Colonic mucosa (tissue), 4 donors: ENCODE measurements at regions not wholly inside any gene's neighbourhood (a gene's known extent, or its start where the extent isn't known, plus 50 kb on each side); places are given as distances from the start of the nearest gene placed in this dataset.

Source experiments
- DNase-seq: peaks from one replicate; pipeline ENCODE4 v3.0.0-alpha.2; 2020
- H3K27ac ChIP-seq: fragments of 200-600 bp; one replicate; pipeline ENCODE4 v1.8.0; 2021
- H3K27me3 ChIP-seq: fragments of 200-600 bp; one replicate; pipeline ENCODE4 v1.8.0; 2021
- H3K36me3 ChIP-seq: fragments of 200-600 bp; one replicate; pipeline ENCODE4 v1.8.0; 2021
- H3K4me1 ChIP-seq: fragments of 200-600 bp; one replicate; pipeline ENCODE4 v1.8.0; 2021; ENCODE audit warnings: mild to moderate bottlenecking
- H3K4me3 ChIP-seq: fragments of 200-600 bp; one replicate; pipeline ENCODE4 v1.8.0; 2021
- H3K9ac ChIP-seq, 2 donors: one replicate each; pipeline ENCODE4 v1.7.0; 2013; ENCODE audit warnings: control low read depth in 2 of 2, low read depth in 2 of 2, low read length in 2 of 2
- H3K9me3 ChIP-seq: fragments of 200-600 bp; one replicate; pipeline ENCODE4 v1.8.0; 2021
- intact Hi-C: fragments of 100-400 bp; cut with DNase I; formaldehyde crosslinking; loops from one replicate; pipeline ENCODE4 v1.14.1; 2022
- TF ChIP-seq, protein P1 (sequence below): fragments of 200-600 bp; IDR thresholded peaks from one replicate; pipeline ENCODE4 v1.8.0; 2022; ENCODE audit warnings: antibody characterized with exemption, mild to moderate bottlenecking
- donor health status: healthy.
- donor health status: DM: no; HTN: no; CAD: no.
- donor health status: DM: no; HTN: no; CAD: no.

DNA sequence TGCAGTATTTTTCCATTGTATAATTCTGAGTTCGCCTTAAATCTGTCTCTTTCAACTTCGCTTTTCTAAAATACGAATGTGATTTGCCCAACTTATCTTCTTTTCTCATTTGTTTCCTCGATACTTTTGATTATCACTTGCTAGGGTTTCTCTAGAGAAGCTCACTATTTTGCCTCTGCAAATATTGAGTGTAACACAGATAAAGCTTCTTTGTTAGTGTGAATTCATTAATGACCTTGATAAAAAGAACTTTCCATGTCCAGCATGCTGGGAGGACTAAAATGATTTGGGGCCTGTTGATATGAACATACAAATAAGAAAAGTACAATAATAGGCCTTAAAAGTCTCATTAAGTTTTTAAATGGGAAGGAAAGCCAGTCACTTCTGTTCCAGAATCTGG lies 303.3 kb downstream of the MAP2K6 start:
- H3K9ac ChIP-seq = no peak overlapping the region
- H3K4me3 ChIP-seq = no peak overlapping the region
- no peaks in the 10 kb centered on the region for H3K36me3 ChIP-seq
- H3K4me1 ChIP-seq = no peaks in the 10 kb centered on the region
- no peaks in the 10 kb centered on the region for H3K9me3 ChIP-seq
- H3K27ac ChIP-seq = no peak overlapping the region
- intact Hi-C loops = no loop called here
- DNase-seq = no peak
- TF ChIP-seq, protein P1, sequence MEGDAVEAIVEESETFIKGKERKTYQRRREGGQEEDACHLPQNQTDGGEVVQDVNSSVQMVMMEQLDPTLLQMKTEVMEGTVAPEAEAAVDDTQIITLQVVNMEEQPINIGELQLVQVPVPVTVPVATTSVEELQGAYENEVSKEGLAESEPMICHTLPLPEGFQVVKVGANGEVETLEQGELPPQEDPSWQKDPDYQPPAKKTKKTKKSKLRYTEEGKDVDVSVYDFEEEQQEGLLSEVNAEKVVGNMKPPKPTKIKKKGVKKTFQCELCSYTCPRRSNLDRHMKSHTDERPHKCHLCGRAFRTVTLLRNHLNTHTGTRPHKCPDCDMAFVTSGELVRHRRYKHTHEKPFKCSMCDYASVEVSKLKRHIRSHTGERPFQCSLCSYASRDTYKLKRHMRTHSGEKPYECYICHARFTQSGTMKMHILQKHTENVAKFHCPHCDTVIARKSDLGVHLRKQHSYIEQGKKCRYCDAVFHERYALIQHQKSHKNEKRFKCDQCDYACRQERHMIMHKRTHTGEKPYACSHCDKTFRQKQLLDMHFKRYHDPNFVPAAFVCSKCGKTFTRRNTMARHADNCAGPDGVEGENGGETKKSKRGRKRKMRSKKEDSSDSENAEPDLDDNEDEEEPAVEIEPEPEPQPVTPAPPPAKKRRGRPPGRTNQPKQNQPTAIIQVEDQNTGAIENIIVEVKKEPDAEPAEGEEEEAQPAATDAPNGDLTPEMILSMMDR = no peak
- no peaks in the 10 kb centered on the region for H3K27me3 ChIP-seq

DNA sequence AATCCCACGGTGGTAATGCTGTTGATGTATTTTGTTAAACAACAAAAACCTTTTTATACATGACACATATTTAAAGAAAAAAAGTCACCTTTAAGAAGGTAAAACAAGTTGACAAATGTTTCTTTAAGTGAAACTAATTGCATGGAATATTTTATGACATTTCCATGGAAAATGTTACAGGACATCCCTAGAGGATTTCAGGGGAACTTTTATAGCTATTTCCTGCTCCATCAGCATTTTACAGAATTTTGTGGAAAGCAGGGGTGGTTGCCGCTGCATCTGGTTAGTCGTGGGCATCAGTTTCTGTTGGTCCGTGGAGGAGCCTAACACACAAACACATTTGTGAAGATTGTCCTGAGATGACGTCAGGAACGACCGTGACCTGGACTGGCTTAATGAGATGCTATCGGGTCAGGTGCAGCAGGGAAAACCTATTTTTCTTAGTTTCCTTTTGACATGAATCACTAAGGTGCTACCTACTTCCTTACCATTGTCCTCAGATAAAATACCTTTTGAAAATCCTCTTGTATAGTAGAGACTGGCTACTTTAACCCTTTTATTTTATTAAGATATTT lies 305.1 kb downstream of the MAP2K6 start:
- no peaks in the 10 kb centered on the region for H3K4me1 ChIP-seq
- no peak overlapping the region for H3K4me3 ChIP-seq
- H3K9ac ChIP-seq = no peak overlapping the region
- no peak for DNase-seq
- intact Hi-C loops = no loop called here
- TF ChIP-seq, protein P1 = no peak
- H3K27ac ChIP-seq = no peak overlapping the region
- H3K27me3 ChIP-seq = no peaks in the 10 kb centered on the region
- no peaks in the 10 kb centered on the region for H3K9me3 ChIP-seq
- no peaks in the 10 kb centered on the region for H3K36me3 ChIP-seq

DNA sequence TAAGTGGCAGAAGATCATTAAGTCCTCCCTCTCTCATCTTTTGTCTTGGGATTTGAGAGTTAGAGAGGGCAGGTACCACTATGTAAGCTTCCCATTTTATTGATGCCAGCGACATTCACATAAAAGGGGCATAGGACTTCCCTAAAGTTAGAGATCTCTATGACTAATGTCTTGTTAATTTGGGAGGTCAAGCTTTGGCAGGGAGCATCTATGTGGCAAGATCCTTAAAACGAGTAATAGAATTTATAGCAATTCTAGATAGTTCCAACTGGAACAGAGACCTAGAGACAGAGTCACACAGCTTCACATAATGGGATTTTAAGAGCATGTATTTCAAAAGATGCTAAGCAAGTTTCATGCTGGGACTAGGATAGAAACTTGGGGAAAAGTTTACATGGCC lies 308.0 kb downstream of the MAP2K6 start:
- no peaks in the 10 kb centered on the region for H3K9me3 ChIP-seq
- no peaks in the 10 kb centered on the region for H3K4me1 ChIP-seq
- intact Hi-C loops = no loop called here
- TF ChIP-seq, protein P1 = no peak
- H3K27me3 ChIP-seq = no peaks in the 10 kb centered on the region
- no peaks in the 10 kb centered on the region for H3K36me3 ChIP-seq
- no peak overlapping the region for H3K27ac ChIP-seq
- H3K9ac ChIP-seq = no peak overlapping the region
- no peak overlapping the region for H3K4me3 ChIP-seq
- no peak for DNase-seq

DNA sequence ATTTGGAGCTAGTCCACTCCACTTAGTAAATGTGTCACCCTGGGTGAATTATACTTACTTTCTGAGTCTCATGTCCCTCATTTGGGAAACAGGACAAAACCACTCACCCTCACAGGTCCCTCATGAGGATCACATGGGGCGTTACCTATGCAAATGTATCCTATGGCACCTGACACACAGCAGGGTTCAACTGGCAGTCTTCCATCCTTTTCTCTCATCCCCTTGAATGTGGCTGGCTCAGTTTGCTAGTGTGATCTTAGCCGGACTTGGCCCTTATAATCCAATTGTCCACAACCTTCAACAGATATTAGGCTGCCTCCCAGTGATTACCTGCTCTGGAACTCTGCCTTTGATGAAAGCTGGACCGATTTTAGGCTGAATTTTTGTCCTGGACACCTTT lies 308.8 kb downstream of the MAP2K6 start:
- no peak overlapping the region for H3K27ac ChIP-seq
- no peak overlapping the region for H3K9ac ChIP-seq
- TF ChIP-seq, protein P1 = no peak
- DNase-seq = no peak
- intact Hi-C loops = no loop called here
- H3K4me3 ChIP-seq = no peak overlapping the region
- no peaks in the 10 kb centered on the region for H3K4me1 ChIP-seq
- no peaks in the 10 kb centered on the region for H3K36me3 ChIP-seq
- no peaks in the 10 kb centered on the region for H3K9me3 ChIP-seq
- H3K27me3 ChIP-seq = no peaks in the 10 kb centered on the region

DNA sequence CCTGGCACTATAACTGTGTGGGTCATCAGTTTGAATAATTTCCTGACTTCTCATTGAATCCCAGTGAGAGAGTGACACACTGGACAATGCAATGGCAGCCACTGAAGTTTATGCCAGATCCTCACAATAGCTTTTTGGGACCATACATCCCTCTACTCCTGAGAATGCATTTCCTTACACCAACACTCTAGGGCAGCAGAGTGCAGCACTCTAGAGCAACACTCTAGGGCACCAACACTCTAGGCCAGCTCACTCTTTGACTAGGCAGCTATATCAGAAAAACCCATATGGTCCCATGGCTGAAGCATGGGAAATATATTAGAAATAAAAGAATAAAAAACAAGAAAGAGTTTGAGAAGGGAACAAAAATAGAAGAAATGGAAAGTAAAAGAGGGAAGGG lies 309.2 kb downstream of the MAP2K6 start:
- no peak overlapping the region for H3K27ac ChIP-seq
- no peaks in the 10 kb centered on the region for H3K9me3 ChIP-seq
- H3K27me3 ChIP-seq = no peaks in the 10 kb centered on the region
- intact Hi-C loops = no loop called here
- DNase-seq = no peak
- no peaks in the 10 kb centered on the region for H3K36me3 ChIP-seq
- no peak overlapping the region for H3K4me3 ChIP-seq
- no peak overlapping the region for H3K9ac ChIP-seq
- no peaks in the 10 kb centered on the region for H3K4me1 ChIP-seq
- TF ChIP-seq, protein P1 = no peak

DNA sequence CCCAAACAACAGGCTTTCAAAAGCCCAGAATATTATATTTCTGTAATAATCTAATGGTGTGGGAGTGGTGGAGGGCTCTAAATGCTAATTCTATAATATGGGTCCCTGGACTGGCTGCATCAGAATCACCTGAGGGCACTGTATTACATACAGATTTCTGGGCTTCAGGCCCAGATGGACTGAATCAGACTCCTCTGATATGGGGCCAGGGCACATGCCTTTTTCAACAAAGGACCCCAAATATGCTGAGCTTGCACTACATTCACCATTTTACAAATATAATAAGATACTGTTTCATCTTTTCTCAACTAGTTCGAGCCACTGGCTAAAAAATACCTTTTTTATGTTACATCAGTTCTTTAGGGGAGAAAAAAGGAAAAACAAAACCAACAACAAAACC lies 309.7 kb downstream of the MAP2K6 start:
- Histone ChIP-seq H3K4me3 (no peak overlapping the region), H3K27me3 (no peaks in the 10 kb centered on the region), H3K9me3 (no peaks in the 10 kb centered on the region), H3K36me3 (no peaks in the 10 kb centered on the region), H3K4me1 (no peaks in the 10 kb centered on the region), H3K27ac (no peak overlapping the region), H3K9ac (no peak overlapping the region)
- intact Hi-C loops = no loop called here
- TF ChIP-seq, protein P1 = no peak
- DNase-seq = no peak
